Upper lobe of right lung (tissue), 1 donor: ENCODE measurements at regions not wholly inside any gene's neighbourhood (a gene's known extent, or its start where the extent isn't known, plus 50 kb on each side); places are given as distances from the start of the nearest gene placed in this dataset.

Experiments
- ATAC-seq: fragments of 200-7000 bp; cut with Tn5 transposase; one replicate; pipeline ENCODE4 v1.9.1; 2020; ENCODE audit warnings: mild to moderate bottlenecking, moderate library complexity
- DNase-seq: peaks from one replicate; pipeline ENCODE4 v3.0.0-alpha.2; 2020
- H3K27ac ChIP-seq: fragments of 200-600 bp; one replicate; pipeline ENCODE4 v1.8.0; 2022
- H3K27me3 ChIP-seq: fragments of 200-600 bp; one replicate; pipeline ENCODE4 v1.8.0; 2022; ENCODE audit warnings: mild to moderate bottlenecking
- H3K36me3 ChIP-seq: fragments of 200-600 bp; one replicate; pipeline ENCODE4 v1.8.0; 2022
- H3K4me1 ChIP-seq: fragments of 200-600 bp; one replicate; pipeline ENCODE4 v1.8.0; 2022
- H3K4me3 ChIP-seq: fragments of 200-600 bp; one replicate; pipeline ENCODE4 v1.8.0; 2022; ENCODE audit warnings: mild to moderate bottlenecking
- H3K9me3 ChIP-seq: fragments of 200-600 bp; one replicate; pipeline ENCODE4 v1.8.0; 2022
- intact Hi-C: fragments of 100-400 bp; cut with DNase I; formaldehyde crosslinking; loops from one replicate; pipeline ENCODE4 v1.11.0; 2022
- TF ChIP-seq, protein P1 (sequence below): fragments of 200-600 bp; IDR thresholded peaks from one replicate; pipeline ENCODE4 v1.8.0; 2022; ENCODE audit warnings: antibody characterized with exemption
- donor health status: DM: no; HTN: yes; CAD: no; lungs with severe emphysema.

DNA sequence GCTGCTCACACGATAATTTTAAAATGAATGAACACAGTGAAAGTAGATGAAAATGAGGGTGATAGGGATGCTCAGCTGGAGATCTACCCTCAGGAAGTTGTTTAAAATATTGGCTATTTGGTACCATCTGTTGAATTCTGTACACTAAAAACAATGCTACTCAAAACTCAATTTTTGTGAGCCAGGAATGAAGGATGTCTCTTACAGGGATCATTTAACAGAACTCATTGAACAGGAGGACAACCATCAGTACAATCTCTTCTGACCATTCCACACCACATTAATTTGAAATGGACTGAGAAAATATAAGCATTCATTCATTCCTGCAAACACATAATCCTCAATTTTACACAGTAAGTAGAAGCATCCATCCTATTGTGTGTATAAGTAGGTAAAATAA is 1355.1 kb upstream of the CRIM1 start:
- H3K4me1 ChIP-seq: no peaks in the 10 kb centered on the region
- DNase-seq: no peak
- H3K9me3 ChIP-seq: no peaks in the 10 kb centered on the region
- ATAC-seq: no peak
- intact Hi-C loops: no loop called here
- H3K27ac ChIP-seq: no peak overlapping the region
- no peaks in the 10 kb centered on the region for H3K27me3 ChIP-seq
- TF ChIP-seq, protein P1, sequence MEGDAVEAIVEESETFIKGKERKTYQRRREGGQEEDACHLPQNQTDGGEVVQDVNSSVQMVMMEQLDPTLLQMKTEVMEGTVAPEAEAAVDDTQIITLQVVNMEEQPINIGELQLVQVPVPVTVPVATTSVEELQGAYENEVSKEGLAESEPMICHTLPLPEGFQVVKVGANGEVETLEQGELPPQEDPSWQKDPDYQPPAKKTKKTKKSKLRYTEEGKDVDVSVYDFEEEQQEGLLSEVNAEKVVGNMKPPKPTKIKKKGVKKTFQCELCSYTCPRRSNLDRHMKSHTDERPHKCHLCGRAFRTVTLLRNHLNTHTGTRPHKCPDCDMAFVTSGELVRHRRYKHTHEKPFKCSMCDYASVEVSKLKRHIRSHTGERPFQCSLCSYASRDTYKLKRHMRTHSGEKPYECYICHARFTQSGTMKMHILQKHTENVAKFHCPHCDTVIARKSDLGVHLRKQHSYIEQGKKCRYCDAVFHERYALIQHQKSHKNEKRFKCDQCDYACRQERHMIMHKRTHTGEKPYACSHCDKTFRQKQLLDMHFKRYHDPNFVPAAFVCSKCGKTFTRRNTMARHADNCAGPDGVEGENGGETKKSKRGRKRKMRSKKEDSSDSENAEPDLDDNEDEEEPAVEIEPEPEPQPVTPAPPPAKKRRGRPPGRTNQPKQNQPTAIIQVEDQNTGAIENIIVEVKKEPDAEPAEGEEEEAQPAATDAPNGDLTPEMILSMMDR: no peak
- H3K36me3 ChIP-seq: no peaks in the 10 kb centered on the region
- H3K4me3 ChIP-seq: no peak overlapping the region

- Histone ChIP-seq H3K4me3 (no peak overlapping the region), H3K4me1 (no peaks in the 10 kb centered on the region), H3K27ac (no peak overlapping the region), H3K27me3 (no peaks in the 10 kb centered on the region), H3K9me3 (no peaks in the 10 kb centered on the region), H3K36me3 (no peaks in the 10 kb centered on the region)
- ATAC-seq (no peak), DNase-seq (no peak)
- intact Hi-C loops: no loop called here
- TF ChIP-seq, protein P1: no peak
Measured at GRCh38 chr2:34998741-34999140, 1356.8 kb upstream of the CRIM1 start.

GRCh38 chr2:34997779-34998178 is 1357.8 kb upstream of the CRIM1 start:
- Histone ChIP-seq H3K4me1 (no peaks in the 10 kb centered on the region), H3K4me3 (no peak overlapping the region), H3K9me3 (no peaks in the 10 kb centered on the region), H3K27me3 (no peaks in the 10 kb centered on the region), H3K27ac (no peak overlapping the region), H3K36me3 (no peaks in the 10 kb centered on the region)
- no peak for DNase-seq
- intact Hi-C loops: no loop called here
- TF ChIP-seq, protein P1: no peak
- peak; percentile 62 for ATAC-seq

GRCh38 chr2:34995196-34995595 is 1360.4 kb upstream of the CRIM1 start:
- DNase-seq: no peak
- H3K27ac ChIP-seq: no peak overlapping the region
- TF ChIP-seq, protein P1: no peak
- H3K36me3 ChIP-seq: no peaks in the 10 kb centered on the region
- ATAC-seq: no peak
- H3K9me3 ChIP-seq: no peaks in the 10 kb centered on the region
- no peaks in the 10 kb centered on the region for H3K27me3 ChIP-seq
- intact Hi-C loops: no loop called here
- no peak overlapping the region for H3K4me3 ChIP-seq
- H3K4me1 ChIP-seq: no peaks in the 10 kb centered on the region

DNA sequence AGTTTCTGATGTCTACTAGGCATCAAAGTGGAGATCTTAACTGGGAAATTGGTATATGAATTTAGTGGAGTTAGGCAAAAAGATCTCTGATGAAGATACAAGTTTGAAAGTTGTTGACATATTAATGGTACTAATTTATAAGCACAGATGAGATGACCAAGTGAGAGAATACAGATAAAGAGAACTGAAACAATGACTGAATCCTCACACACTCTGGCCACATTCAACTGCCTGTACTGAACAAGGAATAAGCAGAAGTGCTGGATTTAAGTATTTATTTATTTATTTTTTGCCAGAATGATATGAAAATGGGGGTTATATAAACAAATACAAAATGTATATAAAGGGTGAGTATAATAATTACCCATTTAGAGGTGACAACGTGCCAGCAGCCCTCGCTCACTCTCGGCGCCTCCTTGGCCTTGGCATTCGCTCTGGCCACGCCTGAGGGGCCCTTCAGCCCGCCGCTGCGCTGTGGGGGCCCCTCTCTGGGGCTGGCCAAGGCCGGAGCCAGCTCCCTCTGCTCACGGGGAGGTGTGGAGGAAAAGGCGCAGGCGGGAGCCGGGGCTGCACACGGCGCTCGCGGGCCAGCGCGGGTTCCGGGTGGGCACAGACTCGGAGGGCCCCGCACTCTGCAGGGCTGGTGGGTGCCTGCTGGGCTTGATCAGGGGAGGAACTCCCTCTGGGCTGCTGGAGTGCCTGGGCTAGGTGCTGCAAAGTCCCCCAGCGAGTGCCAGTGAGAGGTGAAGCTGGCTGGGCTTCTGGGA is 1363.9 kb upstream of the CRIM1 start:
- no peaks in the 10 kb centered on the region for H3K36me3 ChIP-seq
- no peak overlapping the region for H3K27ac ChIP-seq
- intact Hi-C loops: no loop called here
- no peaks in the 10 kb centered on the region for H3K4me1 ChIP-seq
- no peaks in the 10 kb centered on the region for H3K9me3 ChIP-seq
- no peak for DNase-seq
- TF ChIP-seq, protein P1: no peak
- H3K27me3 ChIP-seq: no peaks in the 10 kb centered on the region
- H3K4me3 ChIP-seq: no peak overlapping the region
- no peak for ATAC-seq

DNA sequence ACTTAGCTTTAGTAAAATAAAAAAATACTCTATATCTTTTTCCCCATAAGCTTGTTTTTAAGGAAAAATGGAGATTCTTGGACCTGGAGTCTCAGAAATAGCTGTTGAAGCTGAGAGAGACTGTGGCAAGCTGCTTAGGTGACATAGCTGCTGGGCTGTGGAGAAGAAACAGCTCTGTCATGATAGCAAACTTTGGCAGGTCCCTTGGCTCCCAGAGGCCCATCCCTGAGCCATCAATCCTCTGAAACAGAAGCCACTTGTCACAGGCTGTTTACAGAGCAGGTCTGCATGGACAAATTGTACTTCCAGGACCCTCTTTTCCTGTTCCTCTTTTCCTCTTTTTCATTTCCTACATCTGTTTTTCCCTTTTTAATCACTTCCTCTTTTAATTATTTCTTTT is 1370.1 kb upstream of the CRIM1 start:
- TF ChIP-seq, protein P1: no peak
- Histone ChIP-seq H3K9me3 (no peaks in the 10 kb centered on the region), H3K4me3 (no peak overlapping the region), H3K27ac (no peak overlapping the region), H3K36me3 (no peaks in the 10 kb centered on the region), H3K27me3 (no peaks in the 10 kb centered on the region), H3K4me1 (no peaks in the 10 kb centered on the region)
- no peak for ATAC-seq
- intact Hi-C loops: no loop called here
- DNase-seq: no peak
